Fibroblast of lung (primary cell): ENCODE measurements at regions not wholly inside any gene's neighbourhood (a gene's known extent, or its start where the extent isn't known, plus 50 kb on each side); places are given as distances from the start of the nearest gene placed in this dataset.

Experiments used
- EZH2 ChIP-seq: IDR thresholded peaks from 2 replicates; pipeline ENCODE4 v1.5.1; 2012; ENCODE audit warnings: low read length, control low read depth, mild to moderate bottlenecking; ENCODE audit errors: missing control alignments
- TF ChIP-seq, protein P1 (sequence below), 2 donors: IDR thresholded peaks in 1 of 2; conservative IDR thresholded peaks in 1 of 2; 1 replicate in 1 of 2; 2 replicates in 1 of 2; pipeline ENCODE4 v1.5.1; 2011 to 2012; ENCODE audit warnings: low read length in 2 of 2, control low read depth in 1 of 2, inconsistent platforms in 1 of 2, low read depth in 1 of 2, mild to moderate bottlenecking in 1 of 2

DNA sequence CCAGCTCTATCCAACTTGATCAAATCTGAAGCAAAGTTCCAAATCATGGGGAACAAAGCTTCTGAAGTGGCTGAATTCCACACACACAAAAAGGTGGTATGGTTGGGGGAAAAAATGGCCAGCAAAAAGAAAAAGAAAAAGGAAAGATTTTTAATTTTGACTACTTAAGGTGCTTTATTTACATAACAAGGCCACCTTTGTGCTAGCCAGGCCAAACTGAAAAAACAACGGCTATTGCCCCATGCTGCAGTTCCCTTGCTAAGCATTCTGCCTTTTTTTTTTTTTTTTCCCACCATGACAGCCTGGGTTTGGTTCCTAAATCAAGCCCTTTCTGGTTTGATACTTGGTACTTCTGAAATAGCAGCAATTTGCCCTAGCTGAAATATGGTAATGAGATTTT is 66.5 kb upstream of the DAZL start:
- TF ChIP-seq, protein P1, sequence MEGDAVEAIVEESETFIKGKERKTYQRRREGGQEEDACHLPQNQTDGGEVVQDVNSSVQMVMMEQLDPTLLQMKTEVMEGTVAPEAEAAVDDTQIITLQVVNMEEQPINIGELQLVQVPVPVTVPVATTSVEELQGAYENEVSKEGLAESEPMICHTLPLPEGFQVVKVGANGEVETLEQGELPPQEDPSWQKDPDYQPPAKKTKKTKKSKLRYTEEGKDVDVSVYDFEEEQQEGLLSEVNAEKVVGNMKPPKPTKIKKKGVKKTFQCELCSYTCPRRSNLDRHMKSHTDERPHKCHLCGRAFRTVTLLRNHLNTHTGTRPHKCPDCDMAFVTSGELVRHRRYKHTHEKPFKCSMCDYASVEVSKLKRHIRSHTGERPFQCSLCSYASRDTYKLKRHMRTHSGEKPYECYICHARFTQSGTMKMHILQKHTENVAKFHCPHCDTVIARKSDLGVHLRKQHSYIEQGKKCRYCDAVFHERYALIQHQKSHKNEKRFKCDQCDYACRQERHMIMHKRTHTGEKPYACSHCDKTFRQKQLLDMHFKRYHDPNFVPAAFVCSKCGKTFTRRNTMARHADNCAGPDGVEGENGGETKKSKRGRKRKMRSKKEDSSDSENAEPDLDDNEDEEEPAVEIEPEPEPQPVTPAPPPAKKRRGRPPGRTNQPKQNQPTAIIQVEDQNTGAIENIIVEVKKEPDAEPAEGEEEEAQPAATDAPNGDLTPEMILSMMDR (conservative IDR thresholded peaks at IDR 0.05 in 1 of 2, IDR thresholded peaks at IDR 0.05 in 1 of 2; ENCODE audit: low read depth in 1 of 2, low read length in 2 of 2), result no peak
- TF ChIP-seq EZH2, result no peak
